Sigmoid colon (tissue), 6 donors: ENCODE measurements at regions not wholly inside any gene's neighbourhood (a gene's known extent, or its start where the extent isn't known, plus 50 kb on each side); places are given as distances from the start of the nearest gene placed in this dataset.
"Not testable (repeated sequence)": the region's sequence is repeated elsewhere in the genome, so short reads cannot be mapped to it uniquely, and the experiment has no call there.

Source experiments
- DNase-seq: peaks from one replicate; pipeline ENCODE4 v3.0.0-alpha.2; 2019
- H3K27ac ChIP-seq, 4 donors: fragments of 200-600 bp; sonication (generic); one replicate each; pipeline ENCODE4 v1.5.1; 2016 to 2019; ENCODE audit warnings: mild to moderate bottlenecking in 1 of 4
- H3K27me3 ChIP-seq, 3 donors: fragments of 200-600 bp; sonication (generic); one replicate each; pipeline ENCODE4 v1.5.1; 2019; ENCODE audit warnings: mild to moderate bottlenecking in 1 of 3
- H3K36me3 ChIP-seq, 4 donors: fragments of 200-600 bp; sonication (generic); one replicate each; pipeline ENCODE4 v1.5.1; 2016 to 2019
- H3K4me1 ChIP-seq, 4 donors: fragments of 200-600 bp; sonication (generic); one replicate each; pipeline ENCODE4 v1.5.1; 2017 to 2019
- H3K4me3 ChIP-seq, 4 donors: fragments of 200-600 bp; sonication (generic); one replicate each; pipeline ENCODE4 v1.5.1; 2017 to 2019; ENCODE audit warnings: mild to moderate bottlenecking in 2 of 4, moderate library complexity in 1 of 4
- H3K9me3 ChIP-seq, 4 donors: fragments of 200-600 bp in 3 of 4; sonication (generic) in 3 of 4; one replicate each; pipeline versions ENCODE4 v1.5.1 to v1.6.1; 2013 to 2019
- CTCF ChIP-seq, 4 experiments: fragments of 450-650 bp in 3 of 4; fragments of 200-600 bp in 1 of 4; IDR thresholded peaks; one replicate each; pipeline ENCODE4 v1.5.1; 2016 to 2019; ENCODE audit warnings: antibody characterized with exemption in 4 of 4, mild to moderate bottlenecking in 3 of 4, moderate library complexity in 2 of 4
- EP300 ChIP-seq, 4 donors: sonication (generic); formaldehyde crosslinking; IDR thresholded peaks; one replicate each; pipeline ENCODE4 v1.6.1; 2017; ENCODE audit warnings: antibody characterized with exemption in 4 of 4
- POLR2A ChIP-seq, 2 donors: fragments of 450-650 bp; IDR thresholded peaks; one replicate each; pipeline ENCODE4 v1.6.1; 2016; ENCODE audit warnings: antibody characterized with exemption in 2 of 2, mild to moderate bottlenecking in 2 of 2, moderate library complexity in 2 of 2
- POLR2AphosphoS5 ChIP-seq, 4 donors: sonication (generic); formaldehyde crosslinking; IDR thresholded peaks; one replicate each; pipeline ENCODE4 v1.6.1; 2017; ENCODE audit warnings: antibody characterized with exemption in 4 of 4
- WGBS, 2 donors: extraction: QIAGEN DNeasy Blood & Tissue Kit; methylation state at CpG; one replicate each; pipeline ENCODE4 v1.1.7; 2013; 5-methylcytosine and 5-hydroxymethylcytosine counted together
- intact Hi-C: fragments of 100-400 bp; cut with DNase I; formaldehyde crosslinking; loops from one replicate; pipeline ENCODE4 v1.15.1; 2023
- donor health status: healthy with polysubstance abuse.
- donor health status: healthy.

GRCh38 chr2:132270981-132271546 lies 109.3 kb upstream of the ANKRD30BL start:
- Histone ChIP-seq H3K9me3 (no peaks in the 10 kb centered on the region), H3K4me1 (peaks cover 0 to 8% (median 4%) of the 10 kb centered on the region in 4 donors), H3K36me3 (no peaks in the 10 kb centered on the region), H3K27me3 (peaks cover 0 to 24% (median 6%) of the 10 kb centered on the region in 3 donors), H3K4me3 (no peak overlapping the region), H3K27ac (no peak overlapping the region)
- no peak for DNase-seq
- no peak for TF ChIP-seq POLR2AphosphoS5 (IDR thresholded peaks at IDR 0.05)
- no peak for TF ChIP-seq POLR2A (IDR thresholded peaks at IDR 0.05)
- TF ChIP-seq CTCF (IDR thresholded peaks at IDR 0.05): no peak
- TF ChIP-seq EP300 (IDR thresholded peaks at IDR 0.05): no peak
- intact Hi-C loops: no loop called here

- H3K27ac ChIP-seq, H3K9me3 ChIP-seq, H3K36me3 ChIP-seq, DNase-seq, H3K4me1 ChIP-seq, H3K4me3 ChIP-seq, intact Hi-C loops: not testable (repeated sequence)
- WGBS, 2 donors: 89 to 93% methylated on average over 11 of the region's 11 CpGs
- H3K27me3 ChIP-seq: peaks cover 0 to 24% (median 6%) of the 10 kb centered on the region in 3 donors
Observed at GRCh38 chr2:132271794-132272193, 110.0 kb upstream of the ANKRD30BL start.

- no peak overlapping the region for H3K27ac ChIP-seq
- TF ChIP-seq CTCF (IDR thresholded peaks at IDR 0.05) (no peak), POLR2AphosphoS5 (IDR thresholded peaks at IDR 0.05) (no peak), POLR2A (IDR thresholded peaks at IDR 0.05) (no peak), EP300 (IDR thresholded peaks at IDR 0.05) (no peak)
- H3K36me3 ChIP-seq: no peaks in the 10 kb centered on the region
- H3K27me3 ChIP-seq: peaks cover 0 to 18% (median 6%) of the 10 kb centered on the region in 3 donors
- DNase-seq: no peak
- intact Hi-C loops: no loop called here
- WGBS, 2 donors: 90 to 93% methylated on average over 14 of the region's 14 CpGs
- H3K4me3 ChIP-seq: no peak overlapping the region
- H3K9me3 ChIP-seq: no peaks in the 10 kb centered on the region
- H3K4me1 ChIP-seq: peaks cover 0 to 8% (median 4%) of the 10 kb centered on the region in 4 donors
Observed at GRCh38 chr2:132272713-132273112, 111.0 kb upstream of the ANKRD30BL start.

GRCh38 chr2:132273585-132273984 lies 111.8 kb upstream of the ANKRD30BL start:
- H3K4me1 ChIP-seq, DNase-seq, H3K27me3 ChIP-seq, intact Hi-C loops, H3K27ac ChIP-seq, H3K9me3 ChIP-seq, H3K36me3 ChIP-seq, H3K4me3 ChIP-seq: not testable (repeated sequence)
- 95 to 96% methylated on average over 23 of the region's 23 CpGs for WGBS, 2 donors

GRCh38 chr2:132274000-132274399 lies 112.2 kb upstream of the ANKRD30BL start:
- Histone ChIP-seq H3K27me3 (peaks cover 0 to 5% (median 0%) of the 10 kb centered on the region in 3 donors), H3K9me3 (no peaks in the 10 kb centered on the region), H3K27ac (no peak overlapping the region), H3K4me1 (no peaks in the 10 kb centered on the region), H3K36me3 (no peaks in the 10 kb centered on the region), H3K4me3 (no peak overlapping the region)
- no peak for TF ChIP-seq EP300 (IDR thresholded peaks at IDR 0.05)
- no peak for DNase-seq
- intact Hi-C loops: no loop called here
- WGBS, 2 donors: 90 to 93% methylated on average over 10 of the region's 10 CpGs

GRCh38 chr2:132275396-132275795 lies 113.6 kb upstream of the ANKRD30BL start:
- H3K4me1 ChIP-seq: no peaks in the 10 kb centered on the region
- H3K27ac ChIP-seq: no peak overlapping the region
- 96% methylated on average over 17 of the region's 17 CpGs for WGBS, 2 donors
- H3K36me3 ChIP-seq: no peaks in the 10 kb centered on the region
- no peak overlapping the region for H3K4me3 ChIP-seq
- DNase-seq: no peak
- peaks cover 0 to 5% (median 0%) of the 10 kb centered on the region in 4 donors for H3K9me3 ChIP-seq
- intact Hi-C loops: no loop called here
- no peaks in the 10 kb centered on the region for H3K27me3 ChIP-seq
- no peak for TF ChIP-seq CTCF (IDR thresholded peaks at IDR 0.05)
- TF ChIP-seq POLR2A (IDR thresholded peaks at IDR 0.05): no peak
- TF ChIP-seq POLR2AphosphoS5 (IDR thresholded peaks at IDR 0.05): no peak
- no peak for TF ChIP-seq EP300 (IDR thresholded peaks at IDR 0.05)
